SU-DHL-6 (cell line): ENCODE measurements at regions not wholly inside any gene's neighbourhood (a gene's known extent, or its start where the extent isn't known, plus 50 kb on each side); places are given as distances from the start of the nearest gene placed in this dataset.

Experiments
- CTCF ChIP-seq: fragments of 200-600 bp; sonication (generic); IDR thresholded peaks from one replicate; pipeline ENCODE4 v1.5.1; 2017; ENCODE audit warnings: antibody characterized with exemption, mild to moderate bottlenecking, low read length, moderate library complexity; ENCODE audit not compliant: insufficient read depth, poor library complexity, severe bottlenecking
- EZH2phosphoT487 ChIP-seq: fragments of 200-600 bp; sonication (generic), shearing (Covaris generic); conservative IDR thresholded peaks from 2 replicates; pipeline ENCODE4 v1.6.1; 2018; ENCODE audit warnings: mild to moderate bottlenecking, antibody characterized with exemption, low read length, moderate library complexity, mixed read lengths

- TF ChIP-seq CTCF (no peak), EZH2phosphoT487 (no peak)
Observed at GRCh38 chr21:38929142-38929541, 123.4 kb downstream of the ETS2 start.
